Stimulated activated CD8-positive, alpha-beta memory T cell treated with anti-CD3 and anti-CD28 coated beads, Interleukin-4, amount 100 ng/mL, for 4 hours (primary cell): ENCODE measurements at regions not wholly inside any gene's neighbourhood (a gene's known extent, or its start where the extent isn't known, plus 50 kb on each side); places are given as distances from the start of the nearest gene placed in this dataset.
"Not testable (repeated sequence)": the region's sequence is repeated elsewhere in the genome, so short reads cannot be mapped to it uniquely, and the experiment has no call there.

Experiments used
- DNase-seq, 2 donors: peaks; one replicate each; pipeline ENCODE4 v3.0.0-alpha.2; 2020; ENCODE audit warnings: low read depth in 2 of 2, low spot score in 1 of 2

DNA sequence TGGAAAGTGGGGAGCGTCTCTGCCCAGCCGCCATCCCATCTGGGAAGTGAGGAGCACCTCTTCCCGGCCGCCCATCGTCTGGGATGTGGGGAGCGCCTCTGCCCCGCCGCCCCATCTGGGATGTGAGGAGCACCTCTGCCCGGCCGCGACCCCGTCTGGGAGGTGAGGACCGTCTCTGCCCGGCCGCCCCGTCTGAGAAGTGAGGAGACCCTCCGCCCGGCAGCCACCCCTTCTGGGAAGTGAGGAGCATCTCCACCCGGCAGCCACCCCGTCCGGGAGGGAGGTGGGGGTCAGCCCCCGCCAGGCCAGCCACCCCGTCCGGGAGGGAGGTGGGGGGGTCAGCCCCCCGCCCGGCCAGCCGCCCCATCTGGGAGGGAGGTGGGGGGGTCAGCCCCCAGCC, 190.0 kb upstream of the MGAT5 start:
- not testable (repeated sequence) for DNase-seq

DNA sequence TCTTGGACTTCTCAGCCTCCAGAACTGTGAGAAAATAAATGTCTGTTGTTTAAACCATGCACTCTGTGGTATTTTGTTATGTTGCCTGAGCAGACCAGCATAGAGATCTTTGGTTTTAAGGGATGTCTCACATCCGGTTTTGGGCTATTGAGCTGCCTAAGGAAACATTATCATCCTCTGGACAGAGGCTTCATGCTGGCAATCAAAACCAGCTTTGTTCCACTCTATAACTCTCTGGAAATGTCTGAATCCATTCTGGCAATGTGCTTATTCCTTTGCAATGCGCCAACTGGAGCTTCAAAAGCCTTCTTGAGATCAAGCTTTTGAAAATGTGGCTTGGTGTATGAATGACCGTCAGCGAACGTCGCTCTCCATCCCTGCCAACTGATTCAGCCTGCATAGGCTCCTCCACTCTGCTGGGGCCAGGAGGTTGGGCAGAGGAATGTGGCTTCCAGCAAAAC, 183.6 kb upstream of the MGAT5 start:
- no peak for DNase-seq

GRCh38 chr2:134072341-134072740, 181.5 kb upstream of the MGAT5 start:
- DNase-seq = no peak

DNA sequence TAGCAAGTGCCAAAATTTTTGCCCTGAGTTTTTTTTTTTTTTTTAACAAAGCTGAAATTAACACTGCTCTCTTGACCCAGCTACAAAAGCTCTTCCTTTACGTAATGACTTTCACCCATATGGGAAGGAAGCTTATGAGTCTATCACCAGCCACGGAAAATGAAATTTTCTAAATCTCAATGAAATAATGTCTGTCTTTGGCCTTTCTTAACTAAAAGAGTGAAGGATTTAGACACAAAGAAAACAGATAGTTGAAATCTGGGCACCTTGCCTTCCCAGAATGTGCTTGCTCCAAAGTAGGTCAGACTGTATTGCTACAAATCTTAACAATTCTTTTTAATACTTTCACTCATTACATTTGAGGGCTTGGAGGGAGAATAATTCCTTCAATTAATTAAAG, 180.8 kb upstream of the MGAT5 start:
- DNase-seq = no peak

DNA sequence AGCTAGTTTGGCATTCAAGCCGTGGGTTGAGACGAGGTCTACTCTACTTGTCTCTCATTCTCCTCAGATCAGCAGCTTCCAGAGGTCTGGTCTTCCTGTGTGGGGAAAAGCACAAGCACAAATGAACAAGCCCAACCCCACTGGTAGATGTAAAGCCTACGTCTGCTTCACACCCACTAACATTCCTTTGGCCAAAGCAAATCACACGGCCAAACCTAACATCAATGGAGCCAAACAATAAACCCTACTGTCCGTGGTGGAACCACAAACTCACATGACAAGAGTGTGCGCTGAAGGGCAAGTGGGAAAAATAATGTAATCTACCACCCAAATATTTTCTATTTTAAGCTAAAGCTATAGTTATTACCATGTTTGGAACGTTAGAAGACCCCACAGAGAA, 179.3 kb upstream of the MGAT5 start:
- DNase-seq = no peak

GRCh38 chr2:134075204-134075603, 178.7 kb upstream of the MGAT5 start:
- DNase-seq = no peak

DNA sequence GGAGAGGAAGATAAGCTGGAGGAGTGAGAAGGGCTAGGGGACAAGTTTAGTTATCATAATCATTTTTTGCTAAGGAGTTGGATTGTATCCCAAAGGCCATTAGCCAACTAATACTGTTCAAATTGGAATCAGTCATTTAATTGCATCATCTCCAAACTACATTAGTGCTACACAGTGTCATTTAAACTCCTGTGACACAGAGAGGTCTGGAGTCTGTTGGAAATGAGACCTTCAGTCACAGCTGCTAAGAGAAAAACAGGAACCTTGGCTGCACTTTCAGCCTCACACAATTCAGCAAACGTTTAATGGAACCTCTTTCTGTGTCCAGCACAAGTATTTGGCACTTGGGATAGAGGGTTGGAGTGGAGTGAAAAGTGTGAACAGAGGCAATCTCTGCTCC, 175.5 kb upstream of the MGAT5 start:
- no peak for DNase-seq

GRCh38 chr2:134079373-134079772, 174.5 kb upstream of the MGAT5 start:
- no peak for DNase-seq

DNA sequence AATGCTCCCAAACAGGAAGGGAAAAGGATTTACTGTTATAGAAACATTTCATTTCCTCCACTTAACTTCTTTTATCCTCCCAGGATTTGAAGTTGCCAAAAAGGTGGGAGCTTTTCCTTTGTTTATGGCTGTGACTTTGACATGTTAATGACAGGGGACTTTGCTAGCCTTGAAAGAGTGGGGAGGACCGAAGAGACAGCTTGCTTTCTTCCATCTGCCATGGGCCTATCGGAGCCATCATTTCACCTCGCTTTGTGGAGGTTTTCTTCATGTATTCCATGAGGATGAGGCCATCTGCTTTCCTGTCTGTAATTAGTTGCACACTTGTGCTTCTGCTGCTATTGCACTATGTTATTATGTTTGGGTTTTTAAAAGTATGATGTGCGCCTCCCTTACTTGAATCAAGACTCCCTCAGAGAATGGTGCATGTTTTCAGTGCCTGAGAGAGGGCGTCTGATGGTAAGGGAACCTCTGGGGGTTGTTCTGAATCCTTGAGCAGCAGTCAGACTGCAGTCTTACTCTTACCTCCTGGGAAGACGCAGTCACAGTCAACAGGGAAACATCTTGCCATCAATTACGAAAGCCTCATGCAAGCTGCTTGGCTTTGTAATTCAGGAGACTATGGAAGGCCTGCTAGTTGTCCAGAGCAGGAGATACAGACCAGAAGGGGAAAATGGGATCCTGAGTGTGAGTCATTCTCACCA, 173.3 kb upstream of the MGAT5 start:
- DNase-seq = no peak

GRCh38 chr2:134081238-134081938, 172.5 kb upstream of the MGAT5 start:
- DNase-seq = no peak

DNA sequence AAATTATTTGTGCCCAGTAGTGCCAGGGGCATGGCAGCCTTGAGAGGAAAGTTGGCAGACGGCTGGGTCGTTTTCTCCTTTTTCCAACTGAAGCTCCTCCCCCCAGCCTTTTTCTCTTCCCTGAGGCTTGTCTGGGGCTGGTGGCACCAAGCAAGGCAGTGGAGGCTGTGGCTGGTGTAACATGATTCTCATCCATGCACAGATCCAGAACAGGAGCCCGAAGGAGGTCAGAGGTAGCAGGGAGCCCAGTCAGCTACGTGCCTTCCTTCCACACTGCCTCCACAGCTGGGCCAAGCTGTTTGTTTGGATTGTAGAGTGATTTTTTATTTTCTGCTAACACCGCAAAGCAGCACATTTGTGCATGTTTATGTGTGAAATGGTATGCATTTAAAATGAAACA, 170.3 kb upstream of the MGAT5 start:
- no peak for DNase-seq

DNA sequence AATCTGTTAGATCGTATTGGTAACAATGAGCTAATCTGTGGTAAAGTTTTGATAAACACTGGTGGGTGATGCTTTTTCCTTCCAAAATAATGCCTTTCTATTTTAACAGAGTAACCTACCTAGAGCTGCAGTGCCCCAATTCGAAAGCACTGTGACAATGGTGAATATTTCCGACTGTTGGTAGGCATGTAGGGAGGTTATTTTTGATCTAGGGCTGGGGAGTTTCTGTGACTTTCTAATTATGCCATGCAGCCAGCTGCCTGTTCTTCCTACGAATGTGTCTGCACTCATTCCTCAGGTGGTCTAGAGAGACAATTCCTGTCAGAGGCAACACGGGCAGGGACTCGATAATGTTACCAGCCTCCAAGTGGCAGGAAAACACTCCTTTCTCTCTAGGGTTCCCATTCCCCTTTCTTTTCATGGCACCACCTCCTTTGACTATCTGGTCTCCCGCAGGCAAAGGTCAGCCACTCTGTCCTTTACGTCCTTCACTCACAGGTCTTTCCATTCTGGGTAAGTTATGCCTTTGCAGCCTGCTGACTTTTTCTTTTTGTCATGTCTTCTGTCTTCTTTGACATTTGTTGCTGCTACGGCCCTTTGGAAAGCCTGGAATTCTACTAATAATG, 167.2 kb upstream of the MGAT5 start:
- no peak for DNase-seq

DNA sequence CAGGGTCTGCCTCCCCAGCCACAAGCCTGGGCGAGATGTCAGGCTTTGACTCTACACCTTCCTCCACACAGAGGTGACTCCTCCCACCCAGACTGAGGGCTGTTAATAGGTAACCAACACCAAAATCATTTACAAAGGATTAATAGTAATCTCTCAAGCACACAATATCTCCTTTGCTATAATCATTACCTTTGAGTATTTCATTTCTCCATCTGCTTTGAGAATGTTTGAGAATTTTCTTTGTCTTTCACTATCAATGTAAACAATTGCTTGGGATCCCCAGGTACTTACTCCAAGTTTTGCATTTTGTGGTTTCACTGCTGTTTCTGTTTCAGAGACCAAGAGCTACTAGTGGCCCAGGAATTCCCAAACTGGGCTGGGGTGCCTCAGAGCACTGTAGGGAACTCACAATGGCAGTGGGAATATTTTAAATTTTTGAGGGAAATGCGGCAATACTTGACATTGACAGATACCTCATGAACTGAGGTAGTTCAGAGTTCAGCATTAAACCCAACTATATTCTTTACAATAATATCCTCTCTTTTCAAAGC, 166.4 kb upstream of the MGAT5 start:
- DNase-seq = no peak

DNA sequence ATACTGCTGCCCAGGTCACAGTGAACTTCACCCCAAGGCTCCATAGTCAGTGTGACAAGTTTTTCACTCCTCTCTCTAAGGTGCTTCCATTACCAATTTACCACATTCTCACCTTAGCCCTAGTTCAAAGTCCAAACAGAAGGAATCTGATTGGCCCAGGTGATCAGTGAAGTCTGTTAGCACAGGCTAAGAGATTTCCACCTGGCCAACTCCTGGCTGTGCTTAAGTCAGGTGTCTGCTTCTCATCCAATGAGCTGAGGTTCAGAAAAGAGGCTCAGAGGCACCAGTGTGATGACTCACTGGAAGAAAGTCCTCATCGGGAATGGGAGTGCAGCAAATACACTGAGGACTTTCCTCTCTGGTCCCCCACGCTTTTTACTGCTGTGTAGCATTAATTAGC, 164.4 kb upstream of the MGAT5 start:
- no peak for DNase-seq

- no peak for DNase-seq
Measured at GRCh38 chr2:134097740-134098139, 156.1 kb upstream of the MGAT5 start.

DNA sequence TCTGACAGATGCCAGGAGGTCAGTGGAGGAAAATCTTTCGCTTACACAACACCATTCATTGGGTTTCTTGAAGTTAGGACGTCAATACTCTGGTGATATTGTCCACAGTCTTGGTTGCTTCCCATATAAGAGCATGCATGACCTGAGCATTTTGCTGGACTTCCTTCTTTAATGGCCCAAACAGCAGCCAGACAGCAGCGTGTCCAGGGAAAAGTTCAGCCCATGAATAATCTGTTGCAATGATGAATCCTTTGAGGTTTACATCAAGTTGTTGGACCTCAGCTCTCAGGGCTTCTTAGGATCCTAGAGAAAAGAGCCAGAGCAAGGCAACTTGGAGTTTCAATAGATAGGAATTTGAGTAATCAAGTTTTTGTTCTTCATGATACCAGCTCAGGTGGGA, 155.6 kb upstream of the MGAT5 start:
- no peak for DNase-seq

- no peak for DNase-seq
Measured at GRCh38 chr2:134099273-134099672, 154.6 kb upstream of the MGAT5 start.

GRCh38 chr2:134103196-134103595, 150.7 kb upstream of the MGAT5 start:
- no peak for DNase-seq

DNA sequence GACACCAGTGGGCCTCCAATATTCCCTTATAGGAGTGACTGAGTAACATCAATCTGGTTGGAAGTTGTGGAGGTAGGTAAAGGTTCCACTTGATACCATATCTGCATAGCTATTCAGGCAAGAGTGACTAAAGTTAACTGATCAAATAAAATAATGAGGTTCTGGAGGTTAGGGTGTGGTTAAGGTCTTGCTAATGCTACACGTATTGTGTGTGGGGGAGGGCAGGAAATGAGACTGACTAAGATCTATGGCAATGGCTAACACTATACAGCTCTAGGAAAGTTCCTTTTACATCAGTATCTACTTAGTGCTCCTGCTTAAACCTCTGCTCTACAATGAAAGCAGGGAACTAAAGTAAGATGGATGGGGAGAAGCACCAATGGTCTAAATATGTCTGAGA, 149.1 kb upstream of the MGAT5 start:
- DNase-seq = no peak

DNA sequence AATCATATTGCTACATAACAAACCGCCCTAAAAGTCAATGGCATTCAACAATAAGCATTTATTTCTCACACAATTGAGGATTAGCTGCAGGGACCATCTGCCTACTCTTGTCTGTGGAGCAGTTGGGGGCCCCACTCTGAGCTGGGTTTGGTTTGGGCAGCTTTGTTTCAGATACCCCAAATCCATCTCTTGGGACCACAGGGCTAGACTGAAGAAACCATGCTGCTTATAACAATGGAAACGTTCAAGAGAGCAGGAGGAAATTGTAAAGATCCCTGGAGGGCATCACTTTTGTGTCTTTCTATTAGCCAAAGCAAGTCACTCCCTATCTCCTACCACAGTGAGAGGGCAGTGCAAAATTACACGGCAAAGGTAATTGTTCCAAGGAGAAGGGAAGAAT, 146.5 kb upstream of the MGAT5 start:
- DNase-seq = no peak

GRCh38 chr2:134108113-134108512, 145.8 kb upstream of the MGAT5 start:
- no peak for DNase-seq

DNA sequence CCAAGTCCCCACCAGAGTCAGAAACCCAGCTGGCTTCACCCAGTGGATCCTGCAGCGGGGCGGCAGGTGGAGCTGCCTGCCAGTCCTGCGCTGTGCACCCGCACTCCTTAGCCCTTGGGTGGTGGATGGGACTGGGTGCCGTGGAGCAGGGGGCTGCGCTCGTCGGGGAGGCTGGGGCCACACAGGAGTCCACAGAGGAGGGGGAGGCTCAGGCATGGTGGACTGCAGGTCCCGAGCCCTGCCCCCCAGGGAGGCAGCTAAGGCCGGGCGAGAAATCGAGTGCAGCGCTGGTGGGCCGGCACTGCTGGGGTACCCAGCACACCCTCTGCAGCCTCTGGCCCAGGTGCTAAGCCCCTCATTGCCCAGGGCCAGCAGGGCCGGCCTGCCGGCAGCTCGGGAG, 144.6 kb upstream of the MGAT5 start:
- no peak for DNase-seq
